ENCODE measurements at regions not wholly inside any gene's neighbourhood (a gene's known extent, or its start where the extent isn't known, plus 50 kb on each side); places are given as distances from the start of the nearest gene placed in this dataset.

GRCh38 chr10:8584666-8585065 lies 530.2 kb downstream of the GATA3 start:
- H3K4me3 Mint-ChIP-seq (ENCODE audit: low read depth): no peak overlapping the region
- no peaks in the 10 kb centered on the region for H3K4me1 Mint-ChIP-seq (ENCODE audit: low read depth)
- no peak overlapping the region for H3K27ac Mint-ChIP-seq
- H3K36me3 Mint-ChIP-seq (ENCODE audit: insufficient read depth): no peaks in the 10 kb centered on the region
- DNase-seq (ENCODE audit: low spot score, unreplicated experiment): no peak
- peaks cover 17% of the 10 kb centered on the region for H3K27me3 Mint-ChIP-seq
- no peak for TF ChIP-seq CTCF (IDR thresholded peaks at IDR 0.05; ENCODE audit: unreplicated experiment)
- H3K9me3 Mint-ChIP-seq (ENCODE audit: low read depth): no peaks in the 10 kb centered on the region

GRCh38 chr10:8586504-8586903 lies 532.0 kb downstream of the GATA3 start:
- Mint-ChIP-seq H3K4me3 (ENCODE audit: low read depth) (no peak overlapping the region), H3K27ac (no peak overlapping the region), H3K9me3 (ENCODE audit: low read depth) (no peaks in the 10 kb centered on the region), H3K4me1 (ENCODE audit: low read depth) (no peaks in the 10 kb centered on the region), H3K27me3 (peaks cover 15% of the 10 kb centered on the region), H3K36me3 (ENCODE audit: insufficient read depth) (no peaks in the 10 kb centered on the region)
- no peak for DNase-seq (ENCODE audit: low spot score, unreplicated experiment)
- no peak for TF ChIP-seq CTCF (IDR thresholded peaks at IDR 0.05; ENCODE audit: unreplicated experiment)

GRCh38 chr10:8588135-8588534 lies 533.6 kb downstream of the GATA3 start:
- peaks cover 12% of the 10 kb centered on the region for H3K27me3 Mint-ChIP-seq
- TF ChIP-seq CTCF (IDR thresholded peaks at IDR 0.05; ENCODE audit: unreplicated experiment): no peak
- H3K9me3 Mint-ChIP-seq (ENCODE audit: low read depth): no peaks in the 10 kb centered on the region
- H3K36me3 Mint-ChIP-seq (ENCODE audit: insufficient read depth): no peaks in the 10 kb centered on the region
- H3K4me3 Mint-ChIP-seq (ENCODE audit: low read depth): no peak overlapping the region
- DNase-seq (ENCODE audit: low spot score, unreplicated experiment): no peak
- no peak overlapping the region for H3K27ac Mint-ChIP-seq
- H3K4me1 Mint-ChIP-seq (ENCODE audit: low read depth): no peaks in the 10 kb centered on the region

- Mint-ChIP-seq H3K27me3 (peaks cover 4% of the 10 kb centered on the region), H3K9me3 (ENCODE audit: low read depth) (no peaks in the 10 kb centered on the region), H3K4me1 (ENCODE audit: low read depth) (no peaks in the 10 kb centered on the region), H3K36me3 (ENCODE audit: insufficient read depth) (no peaks in the 10 kb centered on the region), H3K27ac (no peak overlapping the region), H3K4me3 (ENCODE audit: low read depth) (no peak overlapping the region)
- no peak for TF ChIP-seq CTCF (IDR thresholded peaks at IDR 0.05; ENCODE audit: unreplicated experiment)
- DNase-seq (ENCODE audit: low spot score, unreplicated experiment): no peak
Observed at GRCh38 chr10:8590518-8590917, 536.0 kb downstream of the GATA3 start.

- Mint-ChIP-seq H3K4me3 (ENCODE audit: low read depth) (no peak overlapping the region), H3K27ac (no peak overlapping the region), H3K27me3 (peaks cover 11% of the 10 kb centered on the region), H3K4me1 (ENCODE audit: low read depth) (no peaks in the 10 kb centered on the region), H3K36me3 (ENCODE audit: insufficient read depth) (no peaks in the 10 kb centered on the region), H3K9me3 (ENCODE audit: low read depth) (no peaks in the 10 kb centered on the region)
- DNase-seq (ENCODE audit: low spot score, unreplicated experiment): no peak
- TF ChIP-seq CTCF (IDR thresholded peaks at IDR 0.05; ENCODE audit: unreplicated experiment): no peak
Observed at GRCh38 chr10:8591640-8592039, 537.2 kb downstream of the GATA3 start.

All from progenitor cell of endocrine pancreas (in vitro differentiated cells).